Fibroblast of villous mesenchyme (primary cell): ENCODE measurements at regions not wholly inside any gene's neighbourhood (a gene's known extent, or its start where the extent isn't known, plus 50 kb on each side); places are given as distances from the start of the nearest gene placed in this dataset.

ENCODE experiments used
- DNase-seq: peaks from one replicate; pipeline ENCODE4 v3.0.0-alpha.2; 2010; ENCODE audit warnings: low read depth
- H3K4me3 ChIP-seq: 2 replicates; pipeline ENCODE4 v1.5.1; 2011; ENCODE audit warnings: low read depth, mild to moderate bottlenecking, low read length
- TF ChIP-seq, protein P1 (sequence below): IDR thresholded peaks from 2 replicates; pipeline ENCODE4 v1.5.1; 2012; ENCODE audit warnings: low read depth, mild to moderate bottlenecking, low read length; ENCODE audit not compliant: insufficient read depth

DNA sequence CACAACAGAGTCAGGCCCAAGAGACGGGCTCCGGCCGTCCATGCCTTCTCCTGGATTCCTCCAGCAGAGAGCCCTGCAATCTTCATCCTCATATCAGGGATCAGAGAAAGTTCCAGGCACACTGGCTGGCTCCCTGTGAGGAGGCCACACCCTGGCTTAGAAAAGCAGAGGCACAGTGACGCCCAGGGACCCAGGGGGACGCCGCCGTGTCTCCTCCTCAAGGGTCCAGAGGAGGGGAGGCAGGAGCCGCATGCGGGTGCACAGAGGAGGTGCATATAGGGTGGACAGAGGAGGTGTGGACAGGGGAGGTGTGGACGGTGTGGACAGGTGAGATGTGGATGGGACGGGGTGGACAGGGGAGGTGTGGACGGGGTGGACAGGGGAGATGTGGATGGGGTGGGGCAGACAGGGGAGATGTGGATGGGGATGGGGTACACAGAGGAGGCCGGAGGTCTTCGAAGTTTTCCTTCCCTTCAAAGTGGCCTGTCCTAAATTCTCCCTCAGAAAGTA is 1521.9 kb downstream of the BRD1 start:
- no peak overlapping the region for H3K4me3 ChIP-seq
- DNase-seq: no peak
- TF ChIP-seq, protein P1, sequence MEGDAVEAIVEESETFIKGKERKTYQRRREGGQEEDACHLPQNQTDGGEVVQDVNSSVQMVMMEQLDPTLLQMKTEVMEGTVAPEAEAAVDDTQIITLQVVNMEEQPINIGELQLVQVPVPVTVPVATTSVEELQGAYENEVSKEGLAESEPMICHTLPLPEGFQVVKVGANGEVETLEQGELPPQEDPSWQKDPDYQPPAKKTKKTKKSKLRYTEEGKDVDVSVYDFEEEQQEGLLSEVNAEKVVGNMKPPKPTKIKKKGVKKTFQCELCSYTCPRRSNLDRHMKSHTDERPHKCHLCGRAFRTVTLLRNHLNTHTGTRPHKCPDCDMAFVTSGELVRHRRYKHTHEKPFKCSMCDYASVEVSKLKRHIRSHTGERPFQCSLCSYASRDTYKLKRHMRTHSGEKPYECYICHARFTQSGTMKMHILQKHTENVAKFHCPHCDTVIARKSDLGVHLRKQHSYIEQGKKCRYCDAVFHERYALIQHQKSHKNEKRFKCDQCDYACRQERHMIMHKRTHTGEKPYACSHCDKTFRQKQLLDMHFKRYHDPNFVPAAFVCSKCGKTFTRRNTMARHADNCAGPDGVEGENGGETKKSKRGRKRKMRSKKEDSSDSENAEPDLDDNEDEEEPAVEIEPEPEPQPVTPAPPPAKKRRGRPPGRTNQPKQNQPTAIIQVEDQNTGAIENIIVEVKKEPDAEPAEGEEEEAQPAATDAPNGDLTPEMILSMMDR: no peak

DNA sequence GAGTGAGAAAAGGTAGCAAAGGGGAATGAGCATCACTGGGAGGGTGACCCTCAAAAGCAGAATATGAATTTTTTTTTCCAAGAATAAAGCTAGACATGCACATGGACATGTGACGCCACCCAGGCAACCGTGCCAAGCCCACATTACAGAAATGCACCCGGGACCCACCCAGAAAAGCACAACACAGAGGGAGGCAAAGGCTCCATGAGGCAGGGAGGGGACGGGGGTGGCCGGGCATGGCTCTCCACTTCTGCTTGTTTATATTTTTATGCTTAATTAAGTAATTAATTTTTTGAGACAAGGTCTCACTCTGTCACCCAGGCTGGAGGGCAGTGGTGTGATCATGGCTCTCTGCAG is 1524.3 kb downstream of the BRD1 start:
- no peak for DNase-seq
- TF ChIP-seq, protein P1: no peak
- no peak overlapping the region for H3K4me3 ChIP-seq

DNA sequence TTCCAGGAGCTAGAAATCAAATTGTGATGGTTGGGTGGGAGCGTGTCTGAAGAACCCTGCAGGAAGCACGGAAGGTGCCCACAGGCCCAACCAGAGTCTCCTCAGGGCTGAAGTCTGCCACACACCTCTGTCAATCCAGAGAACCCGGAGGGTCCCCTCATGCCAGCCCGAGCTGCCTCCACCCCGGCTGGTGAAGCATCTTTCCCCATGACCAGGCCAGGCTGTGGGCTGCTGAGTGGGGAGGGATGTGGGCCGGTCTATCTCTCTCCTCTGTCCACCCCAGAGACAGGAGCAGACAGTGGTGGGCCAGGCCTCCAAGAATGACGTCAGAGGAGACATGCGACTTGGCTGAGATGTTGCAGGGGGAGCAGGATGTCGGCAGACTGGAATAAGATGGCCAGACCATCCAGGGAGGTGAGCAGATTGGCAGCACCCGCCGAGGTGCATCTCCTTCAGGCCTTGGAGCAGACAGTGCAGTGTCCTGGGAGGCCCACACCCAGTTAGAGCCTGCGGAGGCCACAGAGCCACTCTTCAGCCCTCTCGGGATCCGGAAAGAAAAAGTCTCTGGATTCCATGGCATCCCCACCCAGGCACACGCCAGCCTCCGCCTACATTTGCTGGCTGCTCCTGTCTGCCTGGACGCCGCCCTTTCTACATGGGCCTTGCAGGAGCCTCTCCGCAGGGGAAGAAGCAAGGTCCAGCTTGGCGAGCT is 1524.9 kb downstream of the BRD1 start:
- no peak for DNase-seq
- TF ChIP-seq, protein P1: no peak
- H3K4me3 ChIP-seq: no peak overlapping the region

DNA sequence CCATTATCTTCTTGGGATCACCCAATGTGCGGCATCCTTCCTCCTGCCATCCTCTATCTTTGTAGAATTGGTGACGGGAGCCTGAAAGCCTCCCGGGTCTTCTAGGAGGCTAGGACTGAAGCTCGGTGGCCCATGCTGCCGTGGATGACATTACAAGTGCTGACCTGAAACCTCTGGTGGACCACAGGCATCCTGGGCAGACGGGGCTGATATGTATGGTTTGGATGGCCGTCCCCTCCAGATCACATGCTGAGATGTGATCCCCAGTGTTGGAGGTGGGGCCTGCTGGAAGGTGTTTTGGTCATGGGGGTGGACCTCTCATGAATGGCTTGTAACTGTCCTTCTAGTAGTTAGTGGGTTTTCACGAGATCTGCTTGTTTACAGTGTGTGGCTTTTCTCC is 1525.8 kb downstream of the BRD1 start:
- no peak for DNase-seq
- TF ChIP-seq, protein P1: no peak
- H3K4me3 ChIP-seq: no peak overlapping the region

DNA sequence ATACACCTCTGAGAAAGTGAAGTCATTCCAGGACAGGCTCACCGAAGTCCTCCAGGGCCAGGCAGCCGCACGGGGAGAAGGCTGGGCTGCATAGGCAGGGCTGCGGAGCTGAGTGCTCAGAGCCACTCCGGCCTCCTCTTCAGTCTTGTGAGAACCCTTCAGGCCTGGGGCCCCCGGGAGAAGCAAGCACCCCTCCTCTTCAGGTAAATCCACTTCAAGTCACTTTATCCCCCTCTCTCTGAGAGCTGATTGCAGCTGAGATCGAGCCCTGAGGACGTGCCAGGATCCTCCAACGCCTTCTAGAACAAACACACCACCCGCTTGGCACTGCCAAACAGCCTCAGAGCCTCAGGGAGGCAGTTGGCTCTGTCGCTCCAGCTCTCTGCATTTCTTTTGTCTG is 1526.3 kb downstream of the BRD1 start:
- H3K4me3 ChIP-seq: no peak overlapping the region
- no peak for DNase-seq
- TF ChIP-seq, protein P1: no peak

DNA sequence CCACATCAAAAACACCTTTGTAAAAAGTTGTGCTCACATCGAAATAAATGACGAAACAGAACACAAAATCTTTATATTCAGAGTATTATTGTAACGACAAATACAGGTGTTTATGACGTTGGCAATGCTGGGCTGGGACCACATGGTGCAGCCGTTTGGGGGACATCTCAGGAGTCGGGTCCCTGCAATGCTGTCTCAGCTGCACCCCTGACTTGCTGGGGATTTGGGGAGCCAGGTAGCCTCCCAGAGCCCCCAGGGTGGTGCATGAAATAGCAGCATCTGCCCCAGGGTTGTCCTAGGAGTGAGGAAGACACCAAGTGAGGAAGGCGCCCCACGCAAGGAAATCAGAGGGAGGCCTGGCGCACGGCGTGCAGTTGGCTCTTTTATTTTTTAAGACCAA is 1526.8 kb downstream of the BRD1 start:
- DNase-seq: no peak
- H3K4me3 ChIP-seq: no peak overlapping the region
- TF ChIP-seq, protein P1: no peak

DNA sequence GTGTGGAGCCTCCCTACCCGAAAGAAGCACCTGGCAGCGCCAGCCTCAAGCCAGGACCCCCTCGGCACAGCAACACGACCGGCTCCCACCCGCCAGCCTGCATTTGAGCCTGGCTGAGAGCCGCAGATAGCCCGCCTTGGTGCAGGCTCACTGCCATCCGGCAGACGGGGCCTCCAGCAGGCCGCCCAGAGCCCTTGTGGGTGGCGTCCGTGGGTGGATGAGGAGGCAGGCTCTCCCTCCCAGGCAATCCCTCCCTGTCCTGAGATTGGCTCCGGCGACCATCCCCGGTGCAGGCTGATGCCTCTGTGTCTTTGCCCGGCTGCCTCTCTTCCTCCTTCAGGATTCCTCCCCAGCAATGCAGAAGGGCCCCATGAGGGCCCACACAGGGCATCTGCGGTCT is 1527.9 kb downstream of the BRD1 start:
- DNase-seq: no peak
- TF ChIP-seq, protein P1: no peak
- no peak overlapping the region for H3K4me3 ChIP-seq
